GM12874 (cell line): ENCODE measurements at regions not wholly inside any gene's neighbourhood (a gene's known extent, or its start where the extent isn't known, plus 50 kb on each side); places are given as distances from the start of the nearest gene placed in this dataset.

Source experiments
- TF ChIP-seq, protein P1 (sequence below): IDR thresholded peaks from 2 replicates; pipeline ENCODE4 v1.5.1; 2011; ENCODE audit warnings: low read depth, mild to moderate bottlenecking, control low read depth, low read length, moderate library complexity; ENCODE audit not compliant: insufficient read depth

- TF ChIP-seq, protein P1, sequence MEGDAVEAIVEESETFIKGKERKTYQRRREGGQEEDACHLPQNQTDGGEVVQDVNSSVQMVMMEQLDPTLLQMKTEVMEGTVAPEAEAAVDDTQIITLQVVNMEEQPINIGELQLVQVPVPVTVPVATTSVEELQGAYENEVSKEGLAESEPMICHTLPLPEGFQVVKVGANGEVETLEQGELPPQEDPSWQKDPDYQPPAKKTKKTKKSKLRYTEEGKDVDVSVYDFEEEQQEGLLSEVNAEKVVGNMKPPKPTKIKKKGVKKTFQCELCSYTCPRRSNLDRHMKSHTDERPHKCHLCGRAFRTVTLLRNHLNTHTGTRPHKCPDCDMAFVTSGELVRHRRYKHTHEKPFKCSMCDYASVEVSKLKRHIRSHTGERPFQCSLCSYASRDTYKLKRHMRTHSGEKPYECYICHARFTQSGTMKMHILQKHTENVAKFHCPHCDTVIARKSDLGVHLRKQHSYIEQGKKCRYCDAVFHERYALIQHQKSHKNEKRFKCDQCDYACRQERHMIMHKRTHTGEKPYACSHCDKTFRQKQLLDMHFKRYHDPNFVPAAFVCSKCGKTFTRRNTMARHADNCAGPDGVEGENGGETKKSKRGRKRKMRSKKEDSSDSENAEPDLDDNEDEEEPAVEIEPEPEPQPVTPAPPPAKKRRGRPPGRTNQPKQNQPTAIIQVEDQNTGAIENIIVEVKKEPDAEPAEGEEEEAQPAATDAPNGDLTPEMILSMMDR = no peak
Observed at GRCh38 chr21:26784974-26785373, 60.2 kb downstream of the ADAMTS1 start.

DNA sequence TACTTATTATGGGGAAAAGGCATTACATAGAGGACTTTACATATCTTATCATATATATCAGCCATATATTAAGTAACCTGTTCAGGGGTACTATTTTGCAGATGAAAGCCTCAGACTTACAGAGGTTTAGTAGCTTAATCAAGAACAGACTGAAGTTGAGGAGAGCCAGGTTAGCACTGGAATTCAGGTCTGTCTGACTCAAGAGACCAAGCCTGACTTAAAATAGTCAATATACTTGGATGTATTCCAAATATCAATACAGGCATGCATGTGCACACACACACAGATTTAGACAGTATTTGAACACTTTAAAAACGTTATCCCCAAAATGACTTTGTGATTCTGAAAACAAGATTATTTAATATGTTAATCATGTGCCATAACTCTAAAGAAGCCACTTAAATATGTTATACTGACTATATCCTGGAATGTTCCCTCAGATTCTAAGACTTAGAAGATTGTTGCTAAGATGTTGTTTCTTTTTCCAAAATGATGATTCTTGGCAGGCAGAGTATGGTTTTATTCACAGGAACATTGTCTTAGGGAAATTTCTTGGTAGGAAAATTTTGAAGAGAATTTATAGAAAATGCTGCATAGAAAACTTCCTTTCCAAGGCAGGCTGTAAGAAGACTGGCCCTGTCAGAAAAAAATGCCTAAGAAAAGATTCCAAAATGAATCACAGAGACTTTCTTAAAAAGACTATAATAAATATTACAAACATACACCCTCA is 61.6 kb downstream of the ADAMTS1 start:
- TF ChIP-seq, protein P1 = no peak

DNA sequence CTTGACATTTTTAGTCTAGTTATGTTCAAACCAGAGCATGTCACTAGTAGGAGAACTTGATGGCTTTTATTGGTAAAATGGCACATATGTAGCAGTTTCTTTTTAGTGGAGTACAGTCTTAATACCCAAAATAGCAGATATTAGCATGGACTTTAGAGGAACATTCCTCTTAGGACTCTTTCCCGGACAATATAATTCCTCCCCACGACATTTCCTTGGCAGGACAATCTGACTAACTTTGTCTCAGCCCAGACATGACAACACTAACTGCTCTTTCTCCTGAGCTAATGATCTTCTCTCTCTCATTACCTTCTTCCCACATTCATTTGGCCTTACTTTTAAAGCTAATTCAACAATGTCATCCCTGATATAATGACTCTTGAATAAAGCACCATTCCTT is 62.5 kb downstream of the ADAMTS1 start:
- TF ChIP-seq, protein P1 = no peak

DNA sequence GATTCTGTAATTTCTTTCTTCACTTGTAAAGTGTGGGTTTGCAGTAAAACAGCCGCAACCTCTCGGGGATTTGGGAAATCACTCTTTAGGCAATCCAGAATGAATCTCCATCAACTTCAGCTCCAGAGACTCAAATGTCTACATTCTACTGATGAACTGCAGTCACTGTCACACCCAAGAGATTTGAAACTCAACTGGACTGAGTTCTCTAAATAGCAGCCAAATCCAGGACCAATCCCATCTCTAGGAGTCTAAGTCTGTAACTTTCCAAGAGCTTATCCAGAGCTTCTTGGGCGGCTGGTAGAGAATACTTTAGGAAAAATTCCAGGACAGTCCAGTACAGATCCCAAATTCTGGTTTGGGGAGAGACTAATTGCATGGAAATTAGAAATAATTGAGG is 62.9 kb downstream of the ADAMTS1 start:
- TF ChIP-seq, protein P1 = no peak

DNA sequence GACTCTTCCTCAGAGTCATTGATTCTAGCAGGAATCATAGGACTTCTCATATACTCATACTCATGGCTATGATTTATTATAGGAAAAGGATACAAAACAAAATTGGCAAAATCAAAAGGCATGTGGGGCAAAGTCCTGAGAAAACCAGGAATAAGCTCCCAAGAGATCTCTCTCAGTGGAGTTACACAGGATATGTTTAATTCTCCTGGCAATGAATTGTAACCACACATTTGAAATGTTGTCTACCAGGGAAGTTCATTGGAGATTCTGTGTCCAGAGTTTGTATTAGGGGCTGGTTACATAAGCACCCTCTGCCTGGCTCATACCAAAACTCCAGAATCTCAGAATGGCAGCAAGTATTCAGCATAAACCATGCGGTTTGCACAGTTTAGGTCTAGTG is 63.9 kb downstream of the ADAMTS1 start:
- TF ChIP-seq, protein P1 = no peak

DNA sequence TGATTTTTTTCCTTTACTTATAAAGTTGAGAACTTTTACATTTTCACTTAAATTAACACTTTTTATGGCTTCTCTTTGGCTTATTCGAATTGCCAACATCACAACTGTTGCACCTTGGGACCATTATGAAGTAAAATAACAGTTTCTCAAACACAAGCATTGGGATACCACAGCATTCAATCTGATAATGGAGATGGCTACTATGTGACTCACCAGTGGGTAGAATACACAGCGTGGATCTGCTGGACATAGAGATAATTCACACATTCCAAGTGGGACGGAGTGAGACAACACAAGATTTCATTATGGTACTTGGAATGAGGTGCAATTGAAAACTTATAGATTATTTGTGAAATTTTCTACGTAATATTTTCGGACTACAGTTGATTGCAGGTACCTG is 68.0 kb downstream of the ADAMTS1 start:
- TF ChIP-seq, protein P1 = no peak

GRCh38 chr21:26776310-26777021 is 68.7 kb downstream of the ADAMTS1 start:
- TF ChIP-seq, protein P1 = no peak
